Activated CD8-positive, alpha-beta memory T cell treated with anti-CD3 and anti-CD28 coated beads for 24 hours (primary cell): ENCODE measurements at regions not wholly inside any gene's neighbourhood (a gene's known extent, or its start where the extent isn't known, plus 50 kb on each side); places are given as distances from the start of the nearest gene placed in this dataset.
"Not testable (repeated sequence)": the region's sequence is repeated elsewhere in the genome, so short reads cannot be mapped to it uniquely, and the experiment has no call there.

Experiments used
- DNase-seq: peaks from one replicate; pipeline ENCODE4 v3.0.0-alpha.2; 2020

GRCh38 chr6:10101551-10102252 lies 313.2 kb downstream of the TFAP2A start:
- DNase-seq = no peak

DNA sequence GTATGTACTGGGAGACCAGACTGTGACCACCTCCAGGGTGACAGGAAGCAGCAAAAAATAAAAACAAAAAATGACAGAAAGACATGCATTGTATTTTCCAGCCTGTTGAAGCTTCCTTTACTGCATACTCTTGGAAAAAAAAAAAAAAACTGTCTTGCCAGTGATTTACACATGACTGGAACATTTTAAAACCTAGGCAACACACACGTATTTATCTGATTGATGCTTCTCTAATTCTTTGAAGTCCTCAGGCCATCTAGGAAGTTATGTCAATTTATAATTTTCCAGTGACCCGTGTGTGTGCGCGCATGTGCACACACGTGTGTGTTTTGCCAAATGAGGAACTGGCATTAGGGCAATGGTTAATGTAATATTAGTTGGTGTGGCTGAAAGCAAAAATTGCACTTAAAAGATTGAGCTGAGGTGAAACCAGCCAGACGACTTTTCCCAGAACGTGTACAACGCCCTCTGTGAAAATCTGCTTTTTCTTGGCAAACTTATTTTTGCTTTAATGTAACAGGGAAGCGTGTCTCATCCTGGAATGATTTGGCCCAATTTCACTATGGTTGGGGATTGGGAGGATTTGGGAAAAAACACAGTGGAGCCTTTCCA lies 315.2 kb downstream of the TFAP2A start:
- no peak for DNase-seq

DNA sequence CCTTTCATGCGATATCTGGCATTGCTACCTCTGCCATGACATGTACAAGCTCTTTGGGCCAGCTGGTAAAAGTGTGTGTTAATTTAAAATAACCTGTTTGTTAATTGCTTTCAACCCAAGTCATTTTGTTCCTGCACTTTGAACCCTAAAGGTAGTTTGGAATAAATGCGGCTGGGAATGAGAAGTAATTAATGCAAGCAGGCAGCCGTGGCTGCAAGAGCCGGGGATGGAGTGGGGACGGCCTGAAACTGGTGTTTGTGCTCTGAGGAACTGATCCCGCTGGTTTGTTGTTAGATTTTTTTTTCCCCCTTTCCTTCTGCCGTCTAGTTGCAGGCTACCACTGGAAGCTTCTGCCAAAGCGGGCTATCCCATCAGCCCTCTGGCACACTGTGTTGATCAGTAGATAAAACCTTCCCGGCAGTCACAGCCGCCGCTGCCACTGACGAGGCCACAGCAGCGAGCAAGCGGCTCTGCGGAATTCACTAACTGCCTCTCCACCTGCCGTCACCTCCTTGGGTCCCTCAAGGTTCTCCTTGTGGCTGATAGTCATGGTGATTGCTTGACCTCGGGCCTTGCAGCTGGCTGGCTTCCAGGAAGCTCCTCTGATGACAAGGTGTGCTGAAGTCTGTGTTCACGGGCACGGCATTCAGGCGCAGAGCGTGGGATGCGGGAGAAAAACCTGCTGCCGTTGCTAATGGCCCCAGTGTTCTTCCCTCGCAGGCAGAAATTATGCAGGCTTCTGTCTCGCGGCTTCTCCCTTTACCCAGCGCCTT lies 315.9 kb downstream of the TFAP2A start:
- no peak for DNase-seq

GRCh38 chr6:10093282-10093681 lies 321.6 kb downstream of the TFAP2A start:
- no peak for DNase-seq

GRCh38 chr6:10084111-10084986 lies 330.5 kb downstream of the TFAP2A start:
- no peak for DNase-seq

DNA sequence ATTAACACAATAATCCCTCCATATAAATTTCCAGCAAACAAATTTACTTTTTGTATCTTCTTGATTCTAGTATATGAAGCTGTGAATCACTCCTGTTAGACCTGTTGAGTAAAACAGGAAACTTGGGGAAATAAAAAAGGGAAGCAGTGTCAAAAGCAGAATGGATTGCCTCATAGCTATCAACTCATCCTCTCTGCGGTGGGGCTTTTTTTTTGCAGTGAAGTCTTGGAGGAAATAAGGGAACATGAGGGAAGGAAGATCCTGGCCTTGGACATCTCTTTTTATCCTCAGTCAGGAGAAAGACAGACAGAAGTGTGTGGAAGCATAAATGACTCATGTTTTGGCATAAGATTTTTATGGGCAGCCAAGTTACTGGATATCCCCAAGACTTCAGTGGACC lies 332.5 kb downstream of the TFAP2A start:
- no peak for DNase-seq

GRCh38 chr6:10081957-10082356 lies 332.9 kb downstream of the TFAP2A start:
- no peak for DNase-seq

GRCh38 chr6:10081075-10081474 lies 333.8 kb downstream of the TFAP2A start:
- no peak for DNase-seq

DNA sequence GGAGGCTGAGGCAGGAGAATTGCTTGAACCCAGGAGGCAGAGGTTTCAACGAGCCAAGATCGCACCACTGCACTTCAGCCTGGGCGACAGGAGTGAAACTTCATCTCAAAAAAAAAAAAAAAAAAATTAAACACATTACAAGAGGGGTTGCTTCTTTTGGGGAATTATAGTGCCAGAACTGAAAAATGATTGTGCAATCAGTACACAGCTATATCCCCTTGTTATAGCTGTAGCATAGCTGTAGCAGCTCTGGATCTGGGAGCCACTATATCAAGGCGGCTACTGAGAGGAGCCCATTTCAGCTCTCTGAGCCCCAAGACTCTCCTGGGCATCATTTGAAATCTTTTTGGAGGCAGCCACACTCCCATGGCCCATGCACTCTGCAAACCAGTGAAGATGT lies 334.3 kb downstream of the TFAP2A start:
- DNase-seq = no peak

GRCh38 chr6:10078581-10078980 lies 336.3 kb downstream of the TFAP2A start:
- DNase-seq = no peak

DNA sequence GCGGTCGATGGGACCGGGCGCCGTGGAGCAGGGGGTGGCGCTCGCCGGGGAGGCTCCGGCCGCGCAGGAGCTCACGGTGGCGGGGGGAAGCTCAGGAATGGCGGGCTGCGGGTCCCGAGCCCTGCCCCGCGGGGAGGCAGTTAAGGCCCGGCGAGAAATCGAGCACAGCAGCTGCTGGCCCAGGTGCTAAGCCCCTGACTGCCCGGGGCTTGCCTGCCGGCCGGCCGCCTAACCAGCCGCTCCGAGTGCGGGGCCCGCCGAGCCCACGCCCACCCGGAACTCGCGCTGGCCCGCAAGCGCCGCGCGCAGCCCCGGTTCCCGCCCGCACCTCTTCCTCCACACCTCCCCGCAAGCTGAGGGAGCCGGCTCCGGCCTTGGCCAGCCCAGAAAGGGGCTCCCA lies 340.1 kb downstream of the TFAP2A start:
- not testable (repeated sequence) for DNase-seq

- no peak for DNase-seq
Observed at GRCh38 chr6:10073341-10073740, 341.5 kb downstream of the TFAP2A start.

DNA sequence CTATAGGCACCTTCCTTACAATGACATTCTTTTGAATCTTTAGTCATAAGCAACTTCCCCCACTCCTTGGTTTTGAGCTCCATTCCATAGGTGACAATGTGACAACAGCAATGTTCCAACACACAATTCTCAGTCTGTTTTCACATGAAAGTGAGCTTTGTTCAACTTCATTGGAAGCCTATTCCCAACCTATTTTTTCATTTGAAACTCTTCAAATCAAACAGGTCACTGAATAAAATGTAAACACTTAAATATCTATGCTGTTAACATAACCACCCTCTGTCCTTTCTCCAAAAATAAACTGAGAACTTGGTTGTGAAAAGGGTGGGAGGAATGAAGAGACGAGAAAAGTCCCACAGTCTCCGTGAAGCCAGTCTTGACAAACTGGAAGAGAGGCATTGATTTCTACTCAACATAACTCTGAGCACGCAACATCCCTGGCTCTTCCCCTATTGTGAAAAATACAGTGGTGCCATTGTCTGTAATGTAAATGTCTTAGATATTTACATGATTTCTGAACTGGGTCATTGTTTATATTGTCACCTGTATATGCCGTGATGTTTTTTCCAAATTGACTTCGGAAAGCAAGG lies 343.1 kb downstream of the TFAP2A start:
- DNase-seq = no peak

- DNase-seq = no peak
Observed at GRCh38 chr6:10060004-10060403, 354.9 kb downstream of the TFAP2A start.

- no peak for DNase-seq
Observed at GRCh38 chr6:10054672-10055071, 360.2 kb downstream of the TFAP2A start.

DNA sequence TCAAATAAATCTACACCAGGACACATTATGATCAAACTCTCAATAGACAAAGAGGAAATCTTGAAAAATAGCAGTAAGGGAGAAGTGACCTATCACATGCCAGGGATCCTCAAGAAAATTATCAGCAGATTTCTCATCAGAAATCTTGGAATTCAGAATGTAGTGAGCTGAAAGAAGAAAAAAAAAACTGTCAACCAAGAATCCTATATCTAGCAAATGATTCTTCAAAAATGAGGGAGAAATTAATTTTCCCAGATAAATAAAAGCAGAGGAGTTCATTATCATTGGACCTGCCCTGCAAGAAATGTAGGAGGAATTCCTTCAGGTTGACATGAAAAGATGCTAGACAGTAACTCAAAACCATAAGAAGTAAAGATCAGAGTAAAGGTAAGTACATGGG lies 363.6 kb downstream of the TFAP2A start:
- DNase-seq = no peak

- no peak for DNase-seq
Observed at GRCh38 chr6:10048370-10049297, 366.2 kb downstream of the TFAP2A start.

- DNase-seq = no peak
Observed at GRCh38 chr6:10042280-10042679, 372.6 kb downstream of the TFAP2A start.

DNA sequence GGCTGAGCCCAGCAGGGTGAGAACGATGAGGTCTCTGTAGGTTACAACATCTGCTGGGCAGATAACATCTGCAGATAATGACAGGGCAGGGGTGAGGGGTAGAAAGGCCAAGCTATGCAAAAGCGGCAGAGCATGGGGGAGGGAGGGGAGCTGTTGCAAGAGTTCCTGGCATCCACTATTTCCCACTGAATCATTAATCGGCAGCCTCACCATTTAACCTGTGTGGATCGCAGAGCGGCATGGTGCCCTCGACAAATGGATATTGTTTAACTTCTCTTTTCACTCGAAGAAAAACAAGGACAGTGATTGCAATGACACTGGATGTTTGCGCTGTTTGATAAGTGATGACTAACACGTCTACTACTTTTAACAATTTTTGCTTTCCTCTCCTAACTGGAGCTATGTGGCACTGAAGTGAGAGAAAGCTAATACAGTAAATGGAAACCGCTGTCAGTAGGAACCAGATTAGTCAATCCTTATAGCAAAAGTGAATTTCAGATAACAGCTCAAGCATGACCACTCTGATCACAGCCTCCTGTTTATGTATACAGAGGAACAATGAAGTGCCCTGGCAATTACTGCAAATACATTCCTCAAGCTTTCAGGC lies 381.5 kb downstream of the TFAP2A start:
- DNase-seq = no peak

GRCh38 chr6:10031617-10032016 lies 383.3 kb downstream of the TFAP2A start:
- DNase-seq = no peak

DNA sequence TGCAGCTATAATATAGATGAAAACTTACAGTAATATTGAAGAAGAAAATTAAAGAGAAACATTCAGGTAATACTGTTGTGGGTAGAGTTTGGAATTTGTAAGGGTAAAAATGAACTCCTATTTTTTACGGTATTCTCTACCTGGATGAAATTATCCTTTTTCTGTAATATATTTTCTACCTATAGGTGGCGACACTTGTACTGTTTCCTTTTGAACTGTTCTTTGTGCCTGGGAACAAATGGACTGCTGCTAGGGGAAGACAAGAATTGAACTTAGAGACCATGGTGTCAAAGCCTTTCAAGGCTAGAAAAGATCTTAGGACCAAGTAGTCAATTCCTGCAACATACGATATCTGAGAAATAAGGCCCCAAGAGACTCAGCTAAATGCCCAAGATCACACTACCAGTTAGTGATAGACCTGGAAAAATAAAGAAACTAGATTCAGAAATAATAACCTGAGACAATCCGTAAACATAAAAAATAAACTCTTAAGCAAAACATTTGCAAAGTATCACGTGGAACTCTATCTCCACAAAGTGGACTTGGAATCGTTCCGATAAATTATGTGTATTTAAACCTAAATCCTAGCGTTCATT lies 383.8 kb downstream of the TFAP2A start:
- DNase-seq = no peak
